ENCODE measurements at regions not wholly inside any gene's neighbourhood (a gene's known extent, or its start where the extent isn't known, plus 50 kb on each side); places are given as distances from the start of the nearest gene placed in this dataset.

DNA sequence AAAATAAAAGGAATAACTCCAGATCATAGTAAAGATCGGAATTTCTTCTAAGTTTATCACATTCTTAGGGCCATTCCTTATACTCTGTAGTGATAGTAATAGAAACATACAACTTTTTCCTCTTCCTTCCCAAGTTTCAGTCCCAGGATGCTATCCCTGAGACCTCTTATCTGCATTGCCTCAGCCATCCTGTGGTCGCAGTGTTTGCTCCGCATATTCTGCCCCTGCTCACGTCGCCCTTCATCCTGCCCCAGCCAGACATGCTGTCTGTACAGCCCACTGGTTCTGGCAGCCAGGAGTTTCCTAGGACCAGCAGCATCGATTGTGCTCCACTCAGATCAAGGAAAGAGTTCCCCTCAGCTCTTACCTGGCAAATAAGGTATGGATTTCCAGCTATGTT, 132.7 kb upstream of the ERCC6L2 start:
- TF ChIP-seq HOXA7 (CRISPR knock-in tag; IDR thresholded peaks at IDR 0.05) (no peak), RAD21 (CRISPR knock-in tag; IDR thresholded peaks at IDR 0.05) (no peak), EZH2 (conservative IDR thresholded peaks at IDR 0.05; ENCODE audit: low read depth, low read length) (no peak), ZNF121 (CRISPR knock-in tag; IDR thresholded peaks at IDR 0.05) (no peak), ZFP82 (CRISPR knock-in tag; IDR thresholded peaks at IDR 0.05; ENCODE audit: borderline replicate concordance) (no peak)

Measured in HepG2 (cell line).